NCI-H226 (cell line): ENCODE measurements at regions not wholly inside any gene's neighbourhood (a gene's known extent, or its start where the extent isn't known, plus 50 kb on each side); places are given as distances from the start of the nearest gene placed in this dataset.
"Not testable (repeated sequence)": the region's sequence is repeated elsewhere in the genome, so short reads cannot be mapped to it uniquely, and the experiment has no call there.

Experiments used
- DNase-seq: peaks from one replicate; pipeline ENCODE4 v3.0.0-alpha.2; 2015

- no peak for DNase-seq
Observed at GRCh38 chr7:65749518-65749917, 123.4 kb upstream of the VKORC1L1 start.

- DNase-seq, result peak; percentile 90
Observed at GRCh38 chr7:65750511-65751344, 122.1 kb upstream of the VKORC1L1 start.

GRCh38 chr7:65754070-65754469 is 118.8 kb upstream of the VKORC1L1 start:
- DNase-seq, result not testable (repeated sequence)

GRCh38 chr7:65758991-65759390 is 113.9 kb upstream of the VKORC1L1 start:
- not testable (repeated sequence) for DNase-seq

- peak; percentile 29 for DNase-seq
Observed at GRCh38 chr7:65762712-65763111, 110.2 kb upstream of the VKORC1L1 start.

- DNase-seq, result not testable (repeated sequence)
Observed at GRCh38 chr7:65763114-65763513, 109.8 kb upstream of the VKORC1L1 start.

- DNase-seq, result peak; percentile 81
Observed at GRCh38 chr7:65770473-65771225, 102.2 kb upstream of the VKORC1L1 start.

GRCh38 chr7:65771226-65771569 is 101.7 kb upstream of the VKORC1L1 start:
- DNase-seq, result not testable (repeated sequence)

GRCh38 chr7:65776677-65777076 is 96.2 kb upstream of the VKORC1L1 start:
- not testable (repeated sequence) for DNase-seq

GRCh38 chr7:65789943-65790342 is 82.9 kb upstream of the VKORC1L1 start:
- DNase-seq, result not testable (repeated sequence)

GRCh38 chr7:65791788-65792187 is 81.1 kb upstream of the VKORC1L1 start:
- not testable (repeated sequence) for DNase-seq

- DNase-seq, result not testable (repeated sequence)
Observed at GRCh38 chr7:65792726-65793125, 80.1 kb upstream of the VKORC1L1 start.

- peak; percentile 76 for DNase-seq
Observed at GRCh38 chr7:65794671-65795391, 78.0 kb upstream of the VKORC1L1 start.

- not testable (repeated sequence) for DNase-seq
Observed at GRCh38 chr7:65795392-65795716, 77.5 kb upstream of the VKORC1L1 start.

- DNase-seq, result no peak
Observed at GRCh38 chr7:65796205-65796604, 76.7 kb upstream of the VKORC1L1 start.

GRCh38 chr7:65797086-65797485 is 75.8 kb upstream of the VKORC1L1 start:
- DNase-seq, result not testable (repeated sequence)

- DNase-seq, result not testable (repeated sequence)
Observed at GRCh38 chr7:65797566-65797965, 75.3 kb upstream of the VKORC1L1 start.

GRCh38 chr7:65798111-65799075 is 74.5 kb upstream of the VKORC1L1 start:
- DNase-seq, result peak; percentile 87

GRCh38 chr7:65800191-65800590 is 72.7 kb upstream of the VKORC1L1 start:
- not testable (repeated sequence) for DNase-seq

- peak; percentile 96 for DNase-seq
Observed at GRCh38 chr7:65800890-65801341, 72.0 kb upstream of the VKORC1L1 start.

GRCh38 chr7:65804887-65805286 is 68.0 kb upstream of the VKORC1L1 start:
- DNase-seq, result no peak

- DNase-seq, result not testable (repeated sequence)
Observed at GRCh38 chr7:65807067-65807466, 65.8 kb upstream of the VKORC1L1 start.
